H1 (cell line): ENCODE measurements at regions not wholly inside any gene's neighbourhood (a gene's known extent, or its start where the extent isn't known, plus 50 kb on each side); places are given as distances from the start of the nearest gene placed in this dataset.

Experiments
- CBX5 ChIP-seq: fragments of 300-800, 300-1000 bp; sonication (generic); IDR thresholded peaks from 2 replicates; pipeline ENCODE4 v1.7.1; 2016; ENCODE audit warnings: antibody characterized with exemption, low read length, low read depth
- CTCF ChIP-seq, 3 experiments: IDR thresholded peaks; 1 replicate in 2 of 3; 2 replicates in 1 of 3; pipeline versions ENCODE4 v1.5.1 to v1.6.1; 2011; ENCODE audit warnings: low read length in 3 of 3, mild to moderate bottlenecking in 3 of 3, inconsistent platforms in 2 of 3, low read depth in 1 of 3, moderate library complexity in 1 of 3; ENCODE audit not compliant: insufficient read depth in 1 of 3; ENCODE audit errors: control extremely low read depth in 1 of 3
- EZH2 ChIP-seq: fragments of 200-600 bp; sonication (generic); IDR thresholded peaks from 2 replicates; pipeline ENCODE4 v1.7.1; 2012; ENCODE audit warnings: low read depth, mild to moderate bottlenecking, moderate library complexity, low read length, inconsistent platforms; ENCODE audit not compliant: severe bottlenecking
- HDAC2 ChIP-seq, 2 experiments: fragments of 300-600 bp in 1 of 2; sonication (generic) in 1 of 2; IDR thresholded peaks; 2 replicates each; pipeline ENCODE4 v1.6.1; 2011 to 2012; ENCODE audit warnings: low read depth in 2 of 2, low read length in 2 of 2, mild to moderate bottlenecking in 2 of 2, moderate library complexity in 2 of 2, borderline replicate concordance in 1 of 2, inconsistent platforms in 1 of 2
- POLR2A ChIP-seq, 2 experiments: IDR thresholded peaks; 1 replicate in 1 of 2; 2 replicates in 1 of 2; pipeline ENCODE4 v1.6.1; 2011; ENCODE audit warnings: low read depth in 2 of 2, low read length in 2 of 2, mild to moderate bottlenecking in 2 of 2; ENCODE audit errors: control extremely low read depth in 1 of 2
- POLR2AphosphoS5 ChIP-seq: IDR thresholded peaks from 2 replicates; pipeline ENCODE4 v1.6.1; 2011; ENCODE audit warnings: low read depth, low read length
- RFX5 ChIP-seq: IDR thresholded peaks from 2 replicates; pipeline ENCODE4 v1.6.1; 2011; ENCODE audit warnings: low read depth, low read length, improper control_type of control experiment, borderline replicate concordance
- RNF2 ChIP-seq: fragments of 200-900, 300-1000 bp; sonication (generic); IDR thresholded peaks from 2 replicates; pipeline ENCODE4 v1.7.1; 2016; ENCODE audit warnings: borderline replicate concordance, low read depth, mild to moderate bottlenecking, antibody characterized with exemption, low read length; ENCODE audit not compliant: poor library complexity, severe bottlenecking; ENCODE audit errors: missing control alignments
- SP1 ChIP-seq: IDR thresholded peaks from 2 replicates; pipeline ENCODE4 v1.6.1; 2011; ENCODE audit warnings: low read depth, low read length
- TAF7 ChIP-seq: optimal IDR thresholded peaks from 2 replicates; pipeline ENCODE3; 2011; ENCODE audit warnings: low read depth, mild to moderate bottlenecking, inconsistent platforms, low read length, moderate library complexity, borderline replicate concordance
- USF2 ChIP-seq: IDR thresholded peaks from 2 replicates; pipeline ENCODE4 v1.6.1; 2011; ENCODE audit warnings: low read length, improper control_type of control experiment
- YY1 ChIP-seq: IDR thresholded peaks from 2 replicates; pipeline ENCODE4 v1.6.1; 2011; ENCODE audit warnings: low read depth, mild to moderate bottlenecking, low read length
- ZNF274 ChIP-seq: IDR thresholded peaks from 2 replicates; pipeline ENCODE4 v1.7.0; 2012; ENCODE audit warnings: low read length, borderline replicate concordance; ENCODE audit errors: extremely low read depth
- TF ChIP-seq, protein P1 (sequence below): IDR thresholded peaks from 2 replicates; pipeline ENCODE4 v1.6.1; 2012; ENCODE audit warnings: low read length, inconsistent platforms

GRCh38 chr4:134691915-134692314 is 490.3 kb upstream of the PABPC4L start:
- TF ChIP-seq POLR2AphosphoS5, result no peak
- no peak for TF ChIP-seq EZH2
- no peak for TF ChIP-seq CBX5
- no peak for TF ChIP-seq RNF2
- no peak for TF ChIP-seq CTCF (IDR thresholded peaks at IDR 0.05; ENCODE audit: control extremely low read depth in 1 of 3, insufficient read depth in 1 of 3, low read depth in 1 of 3, low read length in 3 of 3)
- no peak for TF ChIP-seq SP1
- no peak for TF ChIP-seq ZNF274
- TF ChIP-seq USF2, result no peak
- no peak for TF ChIP-seq TAF7
- no peak for TF ChIP-seq RFX5
- TF ChIP-seq YY1, result no peak
- TF ChIP-seq POLR2A (IDR thresholded peaks at IDR 0.05; ENCODE audit: control extremely low read depth in 1 of 2, low read depth in 2 of 2, low read length in 2 of 2), result no peak
- TF ChIP-seq, protein P1, sequence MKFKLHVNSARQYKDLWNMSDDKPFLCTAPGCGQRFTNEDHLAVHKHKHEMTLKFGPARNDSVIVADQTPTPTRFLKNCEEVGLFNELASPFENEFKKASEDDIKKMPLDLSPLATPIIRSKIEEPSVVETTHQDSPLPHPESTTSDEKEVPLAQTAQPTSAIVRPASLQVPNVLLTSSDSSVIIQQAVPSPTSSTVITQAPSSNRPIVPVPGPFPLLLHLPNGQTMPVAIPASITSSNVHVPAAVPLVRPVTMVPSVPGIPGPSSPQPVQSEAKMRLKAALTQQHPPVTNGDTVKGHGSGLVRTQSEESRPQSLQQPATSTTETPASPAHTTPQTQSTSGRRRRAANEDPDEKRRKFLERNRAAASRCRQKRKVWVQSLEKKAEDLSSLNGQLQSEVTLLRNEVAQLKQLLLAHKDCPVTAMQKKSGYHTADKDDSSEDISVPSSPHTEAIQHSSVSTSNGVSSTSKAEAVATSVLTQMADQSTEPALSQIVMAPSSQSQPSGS, result no peak
- no peak for TF ChIP-seq HDAC2 (IDR thresholded peaks at IDR 0.05; ENCODE audit: borderline replicate concordance in 1 of 2, low read depth in 2 of 2, low read length in 2 of 2)
